Ovary (tissue), 3 donors: ENCODE measurements at regions not wholly inside any gene's neighbourhood (a gene's known extent, or its start where the extent isn't known, plus 50 kb on each side); places are given as distances from the start of the nearest gene placed in this dataset.

ENCODE experiments used
- POLR2A ChIP-seq: fragments of 450-650 bp; IDR thresholded peaks from one replicate; pipeline ENCODE4 v1.6.1; 2017; ENCODE audit warnings: antibody characterized with exemption, mild to moderate bottlenecking, moderate library complexity
- TF ChIP-seq, protein P1 (sequence below), 3 donors: fragments of 450-650 bp in 2 of 3; fragments of 200-600 bp in 1 of 3; IDR thresholded peaks; one replicate each; pipeline versions ENCODE4 v1.5.1 to v1.8.0; 2016 to 2022; ENCODE audit warnings: antibody characterized with exemption in 3 of 3, mild to moderate bottlenecking in 1 of 3
- donor health status: DM: no; HTN: no; CAD: no.

DNA sequence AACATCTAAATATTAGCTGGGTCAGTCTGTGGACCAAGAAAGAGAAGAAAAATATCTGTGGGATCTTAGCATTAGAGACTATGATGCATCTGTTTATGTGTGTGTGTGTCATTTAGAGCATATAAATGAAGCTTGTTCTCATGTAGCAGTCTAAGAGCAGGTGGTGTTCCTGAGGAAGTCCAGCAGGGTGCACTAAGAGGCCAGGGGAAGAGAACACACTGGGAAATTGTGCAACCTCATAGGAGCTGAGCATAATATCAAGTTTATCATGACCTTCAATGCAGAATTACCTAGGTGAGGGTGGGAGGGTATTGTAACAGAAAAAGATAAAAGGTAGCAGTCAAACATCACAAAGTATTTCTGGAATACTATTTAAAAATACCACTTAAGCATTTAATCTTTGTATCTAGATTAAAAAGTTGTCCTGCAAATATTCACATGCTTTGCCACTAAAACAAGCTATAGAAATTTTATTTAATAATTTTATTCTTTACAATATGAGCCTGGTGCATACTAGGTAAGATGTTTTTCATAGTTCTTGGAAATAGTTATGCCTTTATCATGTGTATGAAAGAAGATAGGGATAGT is 80.5 kb downstream of the SMPDL3A start:
- TF ChIP-seq, protein P1, sequence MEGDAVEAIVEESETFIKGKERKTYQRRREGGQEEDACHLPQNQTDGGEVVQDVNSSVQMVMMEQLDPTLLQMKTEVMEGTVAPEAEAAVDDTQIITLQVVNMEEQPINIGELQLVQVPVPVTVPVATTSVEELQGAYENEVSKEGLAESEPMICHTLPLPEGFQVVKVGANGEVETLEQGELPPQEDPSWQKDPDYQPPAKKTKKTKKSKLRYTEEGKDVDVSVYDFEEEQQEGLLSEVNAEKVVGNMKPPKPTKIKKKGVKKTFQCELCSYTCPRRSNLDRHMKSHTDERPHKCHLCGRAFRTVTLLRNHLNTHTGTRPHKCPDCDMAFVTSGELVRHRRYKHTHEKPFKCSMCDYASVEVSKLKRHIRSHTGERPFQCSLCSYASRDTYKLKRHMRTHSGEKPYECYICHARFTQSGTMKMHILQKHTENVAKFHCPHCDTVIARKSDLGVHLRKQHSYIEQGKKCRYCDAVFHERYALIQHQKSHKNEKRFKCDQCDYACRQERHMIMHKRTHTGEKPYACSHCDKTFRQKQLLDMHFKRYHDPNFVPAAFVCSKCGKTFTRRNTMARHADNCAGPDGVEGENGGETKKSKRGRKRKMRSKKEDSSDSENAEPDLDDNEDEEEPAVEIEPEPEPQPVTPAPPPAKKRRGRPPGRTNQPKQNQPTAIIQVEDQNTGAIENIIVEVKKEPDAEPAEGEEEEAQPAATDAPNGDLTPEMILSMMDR (IDR thresholded peaks at IDR 0.05) = no peak
- TF ChIP-seq POLR2A = no peak
